TTC549 (cell line): ENCODE measurements at regions not wholly inside any gene's neighbourhood (a gene's known extent, or its start where the extent isn't known, plus 50 kb on each side); places are given as distances from the start of the nearest gene placed in this dataset.

Source experiments
- FAIRE-seq: peaks from 2 replicates; lab custom pipeline; 2012; peaks lifted over from hg19 to GRCh38; lab: Jason Lieb, UNC

DNA sequence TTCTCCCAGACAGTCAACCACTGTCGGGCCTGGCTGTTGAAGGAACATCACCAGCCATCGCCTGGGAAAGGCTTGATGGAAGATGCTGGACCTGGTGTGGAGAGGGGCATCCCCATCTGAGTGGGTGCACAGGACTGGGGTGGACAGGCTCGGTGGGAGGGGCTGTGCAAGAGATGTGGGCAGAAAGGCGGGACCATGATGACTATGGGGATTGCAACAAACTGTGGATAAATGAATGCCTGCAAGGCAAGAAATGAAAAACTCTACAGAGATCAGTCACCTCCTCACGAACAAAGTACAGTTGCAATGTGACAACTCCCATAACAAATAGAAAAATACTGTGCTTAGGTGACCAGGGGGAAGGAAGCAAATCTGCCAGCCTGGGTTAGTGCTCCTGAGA is 171.9 kb upstream of the GPR12 start:
- FAIRE-seq = no peak

DNA sequence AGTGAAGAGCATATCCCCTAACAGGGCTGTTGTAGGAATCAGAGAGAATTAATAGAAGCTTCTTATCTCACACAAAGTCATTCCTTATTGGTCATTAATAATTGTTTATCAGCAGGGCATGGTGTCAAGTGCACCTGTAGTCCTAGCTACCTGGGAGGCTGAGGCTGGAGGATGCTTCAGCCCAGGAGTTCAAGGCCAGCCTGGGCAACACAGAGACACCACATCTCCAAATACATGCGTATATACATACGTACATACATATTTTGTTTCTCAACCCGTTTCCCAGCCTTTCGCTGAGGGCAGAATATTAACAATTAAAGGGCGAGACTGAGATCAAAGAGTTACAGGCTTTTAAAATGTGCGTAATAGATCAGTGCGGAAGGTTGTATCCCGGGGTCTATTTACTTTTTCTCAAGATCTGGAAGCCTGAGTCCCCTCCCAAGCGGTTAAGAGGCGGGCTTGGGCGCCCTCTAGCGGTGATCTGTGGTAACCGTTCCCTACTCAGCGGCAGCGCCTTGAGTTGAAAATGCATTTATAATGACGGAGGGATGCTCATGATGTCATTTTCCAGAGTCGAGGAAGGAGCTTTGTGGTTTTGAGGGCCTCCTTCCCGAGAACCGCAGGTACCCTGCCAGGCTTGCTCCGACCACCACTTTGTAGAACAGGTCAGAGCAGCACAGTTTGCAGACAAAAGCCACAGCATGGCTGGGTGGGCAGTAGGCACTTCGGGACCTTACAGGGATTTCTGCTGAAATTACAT is 169.6 kb upstream of the GPR12 start:
- peak; percentile 39 for FAIRE-seq

- no peak for FAIRE-seq
These were observed 166.9 kb upstream of the GPR12 start for GRCh38 chr13:26927511-26927910.

- no peak for FAIRE-seq
These were observed 165.8 kb upstream of the GPR12 start for GRCh38 chr13:26926371-26926770.

DNA sequence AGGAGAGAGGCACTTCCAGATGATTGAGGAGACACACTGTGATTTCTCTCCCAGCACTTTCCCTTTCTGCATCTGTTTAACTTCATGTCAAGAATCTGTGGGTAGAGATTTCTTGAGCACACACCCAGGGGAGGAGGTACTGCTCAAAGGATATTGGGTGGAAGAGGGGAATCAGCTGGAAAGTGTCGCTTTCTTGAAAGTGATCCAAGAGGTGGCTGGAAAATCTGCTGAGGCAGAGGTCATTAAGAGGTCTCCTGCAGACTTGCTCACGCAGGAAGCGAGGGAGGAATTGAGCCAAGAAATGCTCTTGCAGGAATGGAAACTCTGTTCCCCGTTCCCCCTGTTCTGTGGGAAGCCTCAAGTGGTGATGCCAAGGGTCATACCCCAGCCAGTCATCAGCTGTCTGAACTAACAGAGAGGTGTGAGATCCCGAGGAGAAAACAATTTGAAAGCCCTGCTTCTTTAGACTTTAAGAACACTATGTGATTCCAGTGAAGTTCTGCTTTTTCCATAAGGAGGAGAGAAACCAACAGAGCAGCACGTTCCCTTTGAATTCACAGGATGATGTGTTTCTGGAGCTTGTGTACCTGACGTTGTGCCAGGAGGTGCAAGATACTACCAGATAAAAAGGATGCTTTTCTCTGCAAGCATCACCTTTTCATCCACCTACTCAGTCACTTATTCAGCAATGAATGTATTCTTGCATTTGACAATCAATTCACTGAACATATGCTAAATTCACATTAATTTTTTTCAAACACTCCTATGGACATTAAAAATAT is 163.4 kb upstream of the GPR12 start:
- no peak for FAIRE-seq

DNA sequence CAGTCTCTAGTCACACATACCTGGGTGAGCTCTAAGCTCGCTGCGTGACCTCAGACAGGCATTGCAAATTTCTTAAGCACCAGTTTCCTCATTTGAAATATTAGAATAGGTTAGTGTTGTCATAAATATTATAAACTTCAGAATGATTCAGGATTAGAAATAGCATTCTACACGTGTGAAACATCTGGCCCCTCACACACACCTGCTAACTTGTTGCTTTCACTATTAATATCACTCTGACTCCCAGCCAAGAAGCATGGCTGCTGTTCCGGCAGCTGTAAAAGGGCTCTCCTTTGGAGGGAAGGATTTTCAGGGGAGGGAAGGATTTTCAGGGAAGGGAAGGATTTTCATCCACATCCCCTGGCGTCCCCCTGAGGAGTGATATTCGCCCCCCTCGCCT is 161.3 kb upstream of the GPR12 start:
- FAIRE-seq = no peak

GRCh38 chr13:26920614-26921355 is 160.2 kb upstream of the GPR12 start:
- no peak for FAIRE-seq

DNA sequence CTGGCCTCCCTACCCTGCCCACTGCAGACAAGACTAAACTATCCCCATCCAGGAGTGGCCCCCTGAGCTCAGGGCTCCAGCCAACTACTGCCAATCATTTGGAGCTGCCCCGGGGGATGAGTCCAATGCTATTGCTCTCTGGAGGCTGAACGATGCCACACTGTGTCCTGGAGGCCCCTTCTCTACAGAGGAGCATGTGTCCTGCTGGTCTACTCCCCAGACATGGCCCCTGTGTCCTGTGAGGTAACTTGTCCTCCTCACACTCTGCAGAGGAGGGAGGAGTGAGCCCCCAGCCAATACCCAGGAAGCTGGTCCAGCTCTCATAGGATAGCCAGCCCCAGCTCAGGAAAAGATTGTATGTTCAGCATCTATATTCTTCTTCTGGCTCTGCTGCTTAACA is 159.1 kb upstream of the GPR12 start:
- no peak for FAIRE-seq

GRCh38 chr13:26919311-26919710 is 158.7 kb upstream of the GPR12 start:
- no peak for FAIRE-seq

DNA sequence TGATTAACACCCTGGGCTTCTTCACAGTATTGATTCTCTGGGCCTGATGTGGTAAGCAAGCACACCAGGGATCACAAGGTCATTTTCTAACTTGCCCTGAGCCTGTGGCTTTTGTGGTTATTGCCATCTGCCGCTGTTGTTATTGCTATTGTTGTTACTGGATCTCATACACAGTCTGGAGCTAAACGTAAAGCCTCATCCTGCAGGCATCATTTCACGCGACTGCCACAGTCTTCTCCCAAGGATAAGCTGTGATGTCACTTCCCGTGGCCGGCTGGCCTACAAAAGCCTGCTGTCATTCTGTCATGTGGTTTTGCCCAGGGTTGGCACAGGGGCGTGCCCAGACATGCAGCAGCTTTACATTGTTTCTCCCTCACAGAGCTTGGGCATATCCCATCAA is 154.0 kb upstream of the GPR12 start:
- FAIRE-seq = no peak

GRCh38 chr13:26914148-26914547 is 153.6 kb upstream of the GPR12 start:
- no peak for FAIRE-seq

DNA sequence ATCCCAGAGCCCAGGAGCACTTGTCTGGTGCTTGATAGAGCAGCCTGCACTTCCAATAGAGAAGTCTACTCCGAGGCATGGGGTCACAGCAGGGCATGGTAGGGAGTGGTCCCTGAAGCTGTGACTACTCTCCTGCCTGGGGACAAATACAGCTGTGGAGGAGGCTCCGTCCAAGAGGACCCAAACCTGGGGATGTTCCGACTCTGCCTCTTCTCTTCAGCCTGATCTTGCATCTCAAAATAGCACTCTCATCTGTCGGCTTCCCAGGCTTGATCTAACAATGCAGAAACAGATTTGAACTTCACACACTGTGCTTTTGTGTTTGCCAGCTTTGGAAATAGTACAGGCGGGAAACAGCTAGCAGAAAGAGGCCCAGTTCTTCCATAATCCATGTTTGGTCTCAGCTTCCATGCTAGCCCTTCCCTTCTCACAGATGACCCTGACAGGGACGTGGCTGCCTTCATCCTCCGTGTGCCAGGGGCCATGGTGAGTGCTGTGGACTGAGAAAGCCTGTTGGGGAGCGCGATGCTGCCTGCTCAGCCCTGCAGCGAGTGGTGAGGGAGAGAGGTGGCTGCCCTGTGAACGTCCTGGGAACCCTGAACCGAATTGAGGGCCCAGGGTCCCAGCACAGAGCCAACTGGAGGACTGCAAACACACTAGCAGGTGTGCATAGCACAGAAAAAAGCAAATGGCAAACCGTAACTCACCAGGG is 150.3 kb upstream of the GPR12 start:
- no peak for FAIRE-seq

- FAIRE-seq = no peak
These were observed 148.9 kb upstream of the GPR12 start for GRCh38 chr13:26909477-26909876.

DNA sequence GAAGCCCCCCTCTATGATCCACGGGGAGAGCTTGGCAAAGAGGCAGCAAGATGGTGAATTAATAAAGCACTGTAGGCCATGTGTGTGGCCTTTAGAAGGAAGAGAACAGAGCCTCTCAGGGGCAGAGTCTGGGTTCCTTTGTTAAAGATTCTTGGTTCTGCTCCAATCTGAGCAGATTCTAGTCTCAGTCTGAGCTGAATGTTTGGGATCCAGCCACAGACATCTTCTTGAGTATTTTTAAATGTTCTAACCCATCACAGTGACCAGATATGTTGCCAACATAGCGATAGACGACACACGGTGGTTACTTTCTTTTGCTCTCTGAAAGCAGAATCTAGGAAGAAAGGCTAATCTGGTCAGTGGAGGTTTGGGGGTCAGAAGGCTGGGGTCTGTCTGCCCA is 147.5 kb upstream of the GPR12 start:
- FAIRE-seq = no peak

GRCh38 chr13:26899202-26899601 is 138.6 kb upstream of the GPR12 start:
- FAIRE-seq = no peak

DNA sequence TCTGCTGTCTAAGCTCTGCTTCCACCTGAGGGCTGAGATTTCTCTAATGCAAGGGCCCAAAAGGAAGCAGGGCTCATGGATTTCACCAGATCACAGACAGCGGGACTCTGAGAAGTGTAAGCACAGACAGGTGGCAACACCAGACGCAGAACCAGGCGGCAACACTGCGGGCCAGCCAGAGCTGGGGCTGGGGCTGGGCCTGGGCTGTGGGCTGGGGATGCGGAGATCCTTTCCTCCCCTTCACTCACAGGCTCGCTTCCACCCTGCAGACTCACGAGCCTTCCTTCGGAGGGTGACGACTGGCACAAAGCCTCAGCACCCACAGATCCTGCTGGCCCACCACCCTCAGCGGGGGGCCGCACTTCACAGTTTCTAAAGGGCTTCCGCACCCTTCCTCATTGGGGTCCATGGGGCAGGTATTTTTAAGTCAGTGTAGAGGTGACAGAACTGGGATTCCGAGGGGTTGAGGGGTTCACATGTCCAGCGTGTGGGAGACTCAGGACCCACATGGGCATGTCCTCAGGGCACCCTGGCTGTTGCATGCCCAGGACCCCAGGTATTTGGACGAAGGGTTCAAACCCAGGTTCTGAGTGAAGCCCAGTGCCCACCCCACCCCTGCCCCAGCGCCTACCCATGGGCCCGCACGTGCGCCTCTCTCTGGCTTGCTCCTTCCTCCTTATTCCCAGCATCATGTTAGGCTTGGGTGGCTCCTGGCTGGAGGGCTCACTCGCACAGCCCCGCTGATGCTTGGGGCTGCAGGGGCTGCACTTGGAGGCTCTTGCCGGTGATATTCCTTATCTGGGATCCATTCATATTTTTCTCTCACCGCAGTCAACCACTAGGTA is 137.3 kb upstream of the GPR12 start:
- FAIRE-seq = no peak

DNA sequence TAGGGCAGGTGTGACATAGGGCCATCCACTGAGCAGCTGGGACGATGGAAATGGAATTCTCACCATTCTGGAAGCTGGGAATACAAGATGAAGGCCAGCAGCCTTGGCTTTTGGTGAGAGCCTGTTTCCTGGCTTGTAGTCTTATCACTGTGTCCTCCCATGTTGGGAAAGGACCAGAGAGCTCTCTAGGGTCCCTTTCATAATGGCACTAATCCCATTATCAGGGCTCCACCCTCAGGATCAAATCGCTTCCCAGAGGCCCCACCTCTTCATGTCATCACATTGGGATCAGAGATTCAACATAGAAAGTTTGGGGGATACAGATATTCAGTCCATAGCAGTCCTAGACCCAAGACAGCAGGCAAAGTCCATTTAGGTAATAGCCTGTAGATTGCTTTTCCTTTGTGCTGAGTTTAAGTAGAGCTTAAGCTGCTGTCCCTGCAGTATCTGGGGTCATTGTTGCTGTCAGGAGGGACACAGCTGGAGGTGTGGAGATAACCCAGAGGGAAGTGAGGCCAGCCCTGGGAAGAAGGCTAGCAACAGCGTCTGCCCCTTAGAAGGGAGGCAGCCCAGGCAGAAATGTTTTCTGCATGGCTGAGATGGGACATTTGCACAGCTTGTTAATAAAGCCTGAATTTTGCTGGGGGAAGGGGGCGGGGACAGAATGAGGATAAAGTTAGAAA is 136.5 kb upstream of the GPR12 start:
- no peak for FAIRE-seq

DNA sequence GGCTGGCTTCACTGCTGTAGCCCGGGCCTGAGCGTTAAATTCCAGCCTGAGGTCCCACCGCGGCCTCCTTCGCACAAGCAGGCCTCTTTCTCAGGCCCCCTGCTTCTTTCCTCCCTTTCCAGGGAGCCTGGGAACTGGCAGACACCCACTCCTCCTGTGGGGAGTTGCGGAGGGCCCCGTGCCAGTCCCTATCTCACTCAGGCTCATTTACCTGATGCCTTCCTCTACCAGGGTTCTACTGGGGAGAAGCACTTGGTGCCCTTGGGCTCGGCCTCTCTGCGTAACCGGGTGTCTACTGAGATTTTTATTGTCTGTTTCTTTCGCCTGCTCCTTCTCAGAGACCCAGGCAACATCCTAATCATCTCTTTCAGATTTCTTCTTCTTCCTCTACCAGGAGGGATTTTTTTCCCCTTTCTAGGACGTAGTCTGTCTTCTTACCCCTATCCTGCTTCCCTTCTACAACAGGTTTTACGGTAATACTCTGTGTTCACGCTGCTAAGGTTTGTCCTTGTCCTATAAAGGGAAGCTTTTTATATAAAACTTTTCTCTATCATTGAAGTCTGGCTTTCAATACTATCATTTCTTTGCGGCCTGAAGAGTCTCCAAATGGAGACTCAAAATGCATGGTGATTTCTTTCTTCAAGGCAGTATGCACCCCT is 135.4 kb upstream of the GPR12 start:
- FAIRE-seq = no peak

DNA sequence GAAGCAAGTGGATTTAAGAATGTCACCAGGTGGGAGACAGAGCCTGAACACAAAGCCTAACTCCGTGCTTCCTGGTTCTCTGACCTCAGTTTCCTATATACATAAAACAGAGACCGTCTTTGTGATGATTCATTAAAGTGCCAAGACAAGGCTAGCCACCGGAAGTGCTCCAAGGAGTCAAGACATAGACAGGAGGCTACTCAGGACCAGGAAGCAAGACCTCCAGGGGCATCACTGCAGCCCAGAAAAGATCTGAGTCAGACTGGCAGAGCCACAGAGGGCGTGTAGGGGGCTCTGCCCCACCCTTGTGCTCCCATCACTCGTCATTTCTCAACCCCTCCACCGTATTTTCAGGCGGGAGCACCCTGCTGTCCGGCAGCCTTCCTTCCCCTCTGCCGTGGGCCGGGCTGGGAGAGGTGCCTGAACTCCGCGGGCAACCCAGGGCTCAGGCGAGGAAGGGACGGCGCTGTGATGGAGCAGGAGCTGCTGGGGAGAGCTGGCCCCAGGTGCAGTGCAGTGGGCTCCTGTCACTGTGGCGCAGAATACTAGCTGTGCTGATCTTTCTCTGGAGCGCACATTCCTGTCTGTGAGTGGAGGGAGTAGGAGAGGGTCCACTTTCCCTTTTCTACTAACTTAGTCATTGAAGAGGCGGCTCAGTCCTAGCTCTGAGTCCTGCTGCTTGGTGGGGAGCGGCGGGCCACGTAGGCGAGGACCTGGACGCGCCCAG is 134.7 kb upstream of the GPR12 start:
- FAIRE-seq = no peak

DNA sequence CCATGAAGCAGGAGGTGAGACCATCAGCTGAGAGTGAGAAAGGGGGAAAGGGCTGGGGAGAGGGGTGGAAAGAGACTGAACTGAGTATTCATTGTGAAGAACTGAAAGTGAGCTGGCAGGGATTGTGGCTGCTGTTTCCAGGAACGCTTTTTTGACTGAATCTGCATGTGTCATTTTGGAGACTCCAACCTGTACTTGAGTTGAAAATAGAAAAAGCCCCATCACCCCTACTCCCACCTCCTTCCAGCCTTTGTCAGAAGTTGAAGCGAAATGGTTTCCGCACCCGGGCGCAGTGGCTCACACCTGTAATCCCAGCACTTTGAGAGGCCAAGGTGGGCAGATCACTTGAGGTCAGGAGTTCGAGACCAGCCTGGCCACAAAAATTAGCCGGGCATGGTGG is 128.0 kb upstream of the GPR12 start:
- FAIRE-seq = no peak
